WTC11 (cell line): ENCODE measurements at regions not wholly inside any gene's neighbourhood (a gene's known extent, or its start where the extent isn't known, plus 50 kb on each side); places are given as distances from the start of the nearest gene placed in this dataset.

Source experiments
- ATAC-seq: fragments of 200-7000 bp; cut with Tn5 transposase; 2 replicates; pipeline ENCODE4 v1.10.0; 2021; ENCODE audit warnings: mild to moderate bottlenecking, moderate library complexity
- CTCF ChIA-PET: fragments of 300-600 bp; sonication (Branson Sonifier 250); formaldehyde crosslinking; loops from one replicate; lab custom pipeline; 2021; ENCODE audit warnings: antibody characterized with exemption; lab: Charles Lee
- POLR2A ChIA-PET: fragments of 350-600 bp; sonication (Branson Sonifier 250); formaldehyde crosslinking; loops from one replicate; lab custom pipeline; 2021; ENCODE audit warnings: antibody characterized with exemption; lab: Charles Lee
- DNase-seq: peaks from one replicate; pipeline ENCODE4 v3.0.0; 2021; ENCODE audit warnings: low spot score
- H3K27ac Mint-ChIP-seq: 2 replicates; pipeline ENCODE4 v1.8.0; 2021; ENCODE audit warnings: mixed read lengths
- H3K27me3 Mint-ChIP-seq: 2 replicates; pipeline ENCODE4 v1.8.0; 2021; ENCODE audit warnings: low read depth, mild to moderate bottlenecking, moderate library complexity, mixed read lengths
- H3K36me3 Mint-ChIP-seq: 2 replicates; pipeline ENCODE4 v1.8.0; 2021; ENCODE audit warnings: mixed read lengths
- H3K4me1 Mint-ChIP-seq: 2 replicates; pipeline ENCODE4 v1.8.0; 2022; ENCODE audit warnings: mixed read lengths
- H3K4me3 Mint-ChIP-seq: 2 replicates; pipeline ENCODE4 v1.8.0; 2021; ENCODE audit warnings: mild to moderate bottlenecking, moderate library complexity, mixed read lengths
- H3K9me3 Mint-ChIP-seq: 2 replicates; pipeline ENCODE4 v1.8.0; 2021; ENCODE audit warnings: mixed read lengths
- JAZF1 ChIP-seq: fragments of 250-450 bp; sonication (Bioruptor Pico); IDR thresholded peaks from 2 replicates; pipeline ENCODE4 v1.9.0; 2021; ENCODE audit warnings: moderate library complexity, mild to moderate bottlenecking, inconsistent platforms
- NFATC4 ChIP-seq: fragments of 250-450 bp; sonication (Bioruptor Pico); IDR thresholded peaks from 2 replicates; pipeline ENCODE4 v1.9.0; 2021; ENCODE audit warnings: mild to moderate bottlenecking
- NFYB ChIP-seq: sonication (generic); formaldehyde crosslinking; conservative IDR thresholded peaks from 2 replicates; pipeline ENCODE4 v1.8.0; 2022; ENCODE audit warnings: low read depth, missing genetic modification reagents
- NR1H2 ChIP-seq: sonication (generic); formaldehyde crosslinking; IDR thresholded peaks from 2 replicates; pipeline ENCODE4 v1.9.0; 2021; ENCODE audit warnings: mild to moderate bottlenecking, moderate library complexity, missing genetic modification reagents
- PRRX2 ChIP-seq: fragments of 250-450 bp; sonication (Bioruptor Pico); IDR thresholded peaks from 2 replicates; pipeline ENCODE4 v1.8.0; 2021; ENCODE audit warnings: mild to moderate bottlenecking
- RORB ChIP-seq: fragments of 250-450 bp; sonication (Bioruptor Pico); IDR thresholded peaks from 2 replicates; pipeline ENCODE4 v1.9.0; 2021; ENCODE audit warnings: mild to moderate bottlenecking
- SMAD4 ChIP-seq: sonication (generic); formaldehyde crosslinking; IDR thresholded peaks from 2 replicates; pipeline ENCODE4 v1.8.0; 2022; ENCODE audit warnings: mild to moderate bottlenecking, missing genetic modification reagents
- ZNF671 ChIP-seq: fragments of 250-450 bp; sonication (Bioruptor Pico); IDR thresholded peaks from 2 replicates; pipeline ENCODE4 v1.8.0; 2021; ENCODE audit warnings: mild to moderate bottlenecking
- TF ChIP-seq, protein P1 (sequence below): sonication (generic); formaldehyde crosslinking; IDR thresholded peaks from 2 replicates; pipeline ENCODE4 v1.8.1; 2023; ENCODE audit warnings: mild to moderate bottlenecking, moderate library complexity, missing genetic modification reagents
- TF ChIP-seq, protein P2 (sequence below): sonication (generic); formaldehyde crosslinking; IDR thresholded peaks from 2 replicates; pipeline ENCODE4 v1.8.0; 2022; ENCODE audit warnings: mild to moderate bottlenecking, missing genetic modification reagents
- TF ChIP-seq, protein P3 (sequence below): sonication (generic); formaldehyde crosslinking; IDR thresholded peaks from 2 replicates; pipeline ENCODE4 v1.8.0; 2022; ENCODE audit warnings: mild to moderate bottlenecking, missing genetic modification reagents
- TF ChIP-seq, protein P4 (sequence below): sonication (generic); formaldehyde crosslinking; IDR thresholded peaks from 2 replicates; pipeline ENCODE4 v1.8.0; 2022; ENCODE audit warnings: mild to moderate bottlenecking, missing genetic modification reagents
- TF ChIP-seq, protein P5 (sequence below): fragments of 250-450 bp; sonication (Bioruptor Pico); conservative IDR thresholded peaks from 2 replicates; pipeline ENCODE4 v1.9.0; 2021; ENCODE audit warnings: mild to moderate bottlenecking
- TF ChIP-seq, protein P6 (sequence below): sonication (generic); formaldehyde crosslinking; IDR thresholded peaks from 2 replicates; pipeline ENCODE4 v1.8.1; 2022; ENCODE audit warnings: mild to moderate bottlenecking, missing genetic modification reagents, moderate library complexity, borderline replicate concordance
- TF ChIP-seq, protein P7 (sequence below): sonication (generic); formaldehyde crosslinking; IDR thresholded peaks from 2 replicates; pipeline ENCODE4 v1.8.0; 2023; ENCODE audit warnings: missing genetic modification reagents, mild to moderate bottlenecking, borderline replicate concordance

DNA sequence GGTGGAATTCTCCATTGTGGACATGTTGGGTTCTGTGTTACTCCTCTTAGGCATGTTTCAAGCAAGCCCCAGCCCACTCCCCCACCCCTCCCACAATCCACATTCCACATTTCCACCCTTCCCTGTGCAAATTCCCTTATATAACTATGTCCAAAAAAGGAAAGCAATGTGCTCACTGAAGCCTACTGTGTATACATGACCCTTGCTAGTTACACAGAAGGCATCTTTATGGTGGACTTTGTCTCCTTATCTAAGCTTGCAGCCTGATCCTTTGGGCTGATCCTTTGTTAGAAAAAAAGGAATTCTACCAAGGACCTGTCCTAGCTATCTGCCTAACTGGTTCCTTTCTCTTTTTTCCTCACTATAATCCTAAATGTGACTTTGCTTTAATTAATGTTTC is 796.8 kb downstream of the NLGN4X start:
- Mint-ChIP-seq H3K36me3 (0 out of 2 replicates have a peak, but pooled peaks cover 3% of the 10 kb centered on the region), H3K9me3 (peaks cover 13% of the 10 kb centered on the region), H3K4me3 (no peak overlapping the region), H3K27me3 (no peaks in the 10 kb centered on the region), H3K27ac (no peak overlapping the region)
- CTCF ChIA-PET = no interaction called here
- TF ChIP-seq SMAD4 = no peak
- TF ChIP-seq, protein P1, sequence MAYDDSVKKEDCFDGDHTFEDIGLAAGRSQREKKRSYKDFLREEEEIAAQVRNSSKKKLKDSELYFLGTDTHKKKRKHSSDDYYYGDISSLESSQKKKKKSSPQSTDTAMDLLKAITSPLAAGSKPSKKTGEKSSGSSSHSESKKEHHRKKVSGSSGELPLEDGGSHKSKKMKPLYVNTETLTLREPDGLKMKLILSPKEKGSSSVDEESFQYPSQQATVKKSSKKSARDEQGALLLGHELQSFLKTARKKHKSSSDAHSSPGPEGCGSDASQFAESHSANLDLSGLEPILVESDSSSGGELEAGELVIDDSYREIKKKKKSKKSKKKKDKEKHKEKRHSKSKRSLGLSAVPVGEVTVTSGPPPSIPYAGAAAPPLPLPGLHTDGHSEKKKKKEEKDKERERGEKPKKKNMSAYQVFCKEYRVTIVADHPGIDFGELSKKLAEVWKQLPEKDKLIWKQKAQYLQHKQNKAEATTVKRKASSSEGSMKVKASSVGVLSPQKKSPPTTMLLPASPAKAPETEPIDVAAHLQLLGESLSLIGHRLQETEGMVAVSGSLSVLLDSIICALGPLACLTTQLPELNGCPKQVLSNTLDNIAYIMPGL (CRISPR knock-in tag) = no peak
- TF ChIP-seq, protein P2, sequence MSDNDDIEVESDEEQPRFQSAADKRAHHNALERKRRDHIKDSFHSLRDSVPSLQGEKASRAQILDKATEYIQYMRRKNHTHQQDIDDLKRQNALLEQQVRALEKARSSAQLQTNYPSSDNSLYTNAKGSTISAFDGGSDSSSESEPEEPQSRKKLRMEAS = no peak
- TF ChIP-seq ZNF671 (CRISPR knock-in tag) = no peak
- TF ChIP-seq, protein P3, sequence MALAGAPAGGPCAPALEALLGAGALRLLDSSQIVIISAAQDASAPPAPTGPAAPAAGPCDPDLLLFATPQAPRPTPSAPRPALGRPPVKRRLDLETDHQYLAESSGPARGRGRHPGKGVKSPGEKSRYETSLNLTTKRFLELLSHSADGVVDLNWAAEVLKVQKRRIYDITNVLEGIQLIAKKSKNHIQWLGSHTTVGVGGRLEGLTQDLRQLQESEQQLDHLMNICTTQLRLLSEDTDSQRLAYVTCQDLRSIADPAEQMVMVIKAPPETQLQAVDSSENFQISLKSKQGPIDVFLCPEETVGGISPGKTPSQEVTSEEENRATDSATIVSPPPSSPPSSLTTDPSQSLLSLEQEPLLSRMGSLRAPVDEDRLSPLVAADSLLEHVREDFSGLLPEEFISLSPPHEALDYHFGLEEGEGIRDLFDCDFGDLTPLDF (CRISPR knock-in tag) = no peak
- TF ChIP-seq, protein P4, sequence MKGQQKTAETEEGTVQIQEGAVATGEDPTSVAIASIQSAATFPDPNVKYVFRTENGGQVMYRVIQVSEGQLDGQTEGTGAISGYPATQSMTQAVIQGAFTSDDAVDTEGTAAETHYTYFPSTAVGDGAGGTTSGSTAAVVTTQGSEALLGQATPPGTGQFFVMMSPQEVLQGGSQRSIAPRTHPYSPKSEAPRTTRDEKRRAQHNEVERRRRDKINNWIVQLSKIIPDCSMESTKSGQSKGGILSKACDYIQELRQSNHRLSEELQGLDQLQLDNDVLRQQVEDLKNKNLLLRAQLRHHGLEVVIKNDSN = no peak
- TF ChIP-seq, protein P5, sequence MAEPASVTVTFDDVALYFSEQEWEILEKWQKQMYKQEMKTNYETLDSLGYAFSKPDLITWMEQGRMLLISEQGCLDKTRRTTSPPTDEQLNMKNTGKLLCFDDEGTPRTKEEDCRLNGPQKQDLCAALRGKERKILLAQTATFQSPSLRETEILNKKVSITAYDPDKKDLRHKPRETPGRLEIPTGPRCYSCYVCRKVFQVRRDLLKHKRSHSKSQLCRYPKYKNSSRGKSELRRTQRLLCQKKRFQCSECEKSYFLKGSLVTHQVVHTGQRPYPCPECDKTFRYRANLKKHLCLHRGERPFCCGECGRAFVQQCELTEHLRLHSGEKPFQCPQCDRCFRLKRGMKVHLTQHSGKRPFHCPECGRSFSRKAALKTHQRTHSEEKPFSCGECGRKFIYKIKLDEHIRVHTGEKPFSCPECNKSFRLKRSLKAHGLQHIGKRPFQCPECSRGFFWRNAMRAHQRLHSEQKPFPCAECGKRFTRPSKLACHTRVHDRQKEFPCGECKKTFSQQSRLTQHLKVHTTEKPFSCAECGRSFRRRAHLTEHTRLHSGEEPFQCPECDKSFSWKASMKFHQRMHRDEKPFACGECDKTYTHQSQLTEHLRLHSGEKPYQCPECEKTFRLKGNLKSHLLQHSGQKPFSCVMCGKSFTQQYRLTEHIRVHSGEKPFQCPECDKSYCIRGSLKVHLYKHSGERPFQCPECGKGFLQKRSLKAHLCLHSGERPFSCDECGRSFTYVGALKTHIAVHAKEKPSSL (CRISPR knock-in tag) = no peak
- TF ChIP-seq NR1H2 (CRISPR knock-in tag) = no peak
- TF ChIP-seq, all 79 proteins: peak for 0
- H3K4me1 Mint-ChIP-seq = no peaks in the 10 kb centered on the region
- DNase-seq (no peak), ATAC-seq (no peak)
- POLR2A ChIA-PET = no interaction called here

DNA sequence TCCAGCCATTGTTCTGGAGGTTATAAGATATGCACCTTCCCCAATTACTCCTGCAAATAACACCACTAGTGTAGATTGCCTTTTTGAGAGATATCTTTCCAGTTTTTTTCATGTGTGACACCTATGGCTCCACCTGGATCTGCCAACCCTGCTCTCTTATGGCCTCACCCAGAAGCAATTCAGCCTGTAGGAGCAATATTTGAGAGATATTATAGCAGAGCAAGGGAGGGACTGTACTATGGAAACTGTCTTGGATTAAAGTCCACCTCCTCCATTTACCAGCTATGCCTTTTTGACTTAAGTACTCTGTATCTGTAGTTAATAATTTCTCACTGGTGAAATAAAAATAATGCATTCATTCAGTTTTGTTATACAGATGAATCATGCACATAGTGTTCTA is 803.5 kb downstream of the NLGN4X start:
- TF ChIP-seq NFATC4 (no peak), NFYB (CRISPR knock-in tag) (no peak), RORB (CRISPR knock-in tag) (no peak), PRRX2 (CRISPR knock-in tag) (no peak), JAZF1 (CRISPR knock-in tag) (no peak)
- TF ChIP-seq, protein P6, sequence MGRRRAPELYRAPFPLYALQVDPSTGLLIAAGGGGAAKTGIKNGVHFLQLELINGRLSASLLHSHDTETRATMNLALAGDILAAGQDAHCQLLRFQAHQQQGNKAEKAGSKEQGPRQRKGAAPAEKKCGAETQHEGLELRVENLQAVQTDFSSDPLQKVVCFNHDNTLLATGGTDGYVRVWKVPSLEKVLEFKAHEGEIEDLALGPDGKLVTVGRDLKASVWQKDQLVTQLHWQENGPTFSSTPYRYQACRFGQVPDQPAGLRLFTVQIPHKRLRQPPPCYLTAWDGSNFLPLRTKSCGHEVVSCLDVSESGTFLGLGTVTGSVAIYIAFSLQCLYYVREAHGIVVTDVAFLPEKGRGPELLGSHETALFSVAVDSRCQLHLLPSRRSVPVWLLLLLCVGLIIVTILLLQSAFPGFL (CRISPR knock-in tag) = no peak
- TF ChIP-seq, protein P7, sequence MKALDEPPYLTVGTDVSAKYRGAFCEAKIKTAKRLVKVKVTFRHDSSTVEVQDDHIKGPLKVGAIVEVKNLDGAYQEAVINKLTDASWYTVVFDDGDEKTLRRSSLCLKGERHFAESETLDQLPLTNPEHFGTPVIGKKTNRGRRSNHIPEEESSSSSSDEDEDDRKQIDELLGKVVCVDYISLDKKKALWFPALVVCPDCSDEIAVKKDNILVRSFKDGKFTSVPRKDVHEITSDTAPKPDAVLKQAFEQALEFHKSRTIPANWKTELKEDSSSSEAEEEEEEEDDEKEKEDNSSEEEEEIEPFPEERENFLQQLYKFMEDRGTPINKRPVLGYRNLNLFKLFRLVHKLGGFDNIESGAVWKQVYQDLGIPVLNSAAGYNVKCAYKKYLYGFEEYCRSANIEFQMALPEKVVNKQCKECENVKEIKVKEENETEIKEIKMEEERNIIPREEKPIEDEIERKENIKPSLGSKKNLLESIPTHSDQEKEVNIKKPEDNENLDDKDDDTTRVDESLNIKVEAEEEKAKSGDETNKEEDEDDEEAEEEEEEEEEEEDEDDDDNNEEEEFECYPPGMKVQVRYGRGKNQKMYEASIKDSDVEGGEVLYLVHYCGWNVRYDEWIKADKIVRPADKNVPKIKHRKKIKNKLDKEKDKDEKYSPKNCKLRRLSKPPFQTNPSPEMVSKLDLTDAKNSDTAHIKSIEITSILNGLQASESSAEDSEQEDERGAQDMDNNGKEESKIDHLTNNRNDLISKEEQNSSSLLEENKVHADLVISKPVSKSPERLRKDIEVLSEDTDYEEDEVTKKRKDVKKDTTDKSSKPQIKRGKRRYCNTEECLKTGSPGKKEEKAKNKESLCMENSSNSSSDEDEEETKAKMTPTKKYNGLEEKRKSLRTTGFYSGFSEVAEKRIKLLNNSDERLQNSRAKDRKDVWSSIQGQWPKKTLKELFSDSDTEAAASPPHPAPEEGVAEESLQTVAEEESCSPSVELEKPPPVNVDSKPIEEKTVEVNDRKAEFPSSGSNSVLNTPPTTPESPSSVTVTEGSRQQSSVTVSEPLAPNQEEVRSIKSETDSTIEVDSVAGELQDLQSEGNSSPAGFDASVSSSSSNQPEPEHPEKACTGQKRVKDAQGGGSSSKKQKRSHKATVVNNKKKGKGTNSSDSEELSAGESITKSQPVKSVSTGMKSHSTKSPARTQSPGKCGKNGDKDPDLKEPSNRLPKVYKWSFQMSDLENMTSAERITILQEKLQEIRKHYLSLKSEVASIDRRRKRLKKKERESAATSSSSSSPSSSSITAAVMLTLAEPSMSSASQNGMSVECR (CRISPR knock-in tag) = no peak
- DNase-seq (no peak), ATAC-seq (no peak)
- H3K27me3 Mint-ChIP-seq = peaks cover 2% of the 10 kb centered on the region; the same call in 1 of the 2 replicates
- H3K4me1 Mint-ChIP-seq = peaks cover 9% of the 10 kb centered on the region
- peaks cover 23% of the 10 kb centered on the region for H3K9me3 Mint-ChIP-seq
- no peak overlapping the region for H3K27ac Mint-ChIP-seq
- peaks cover 10% of the 10 kb centered on the region for H3K36me3 Mint-ChIP-seq
- POLR2A ChIA-PET = no interaction called here
- CTCF ChIA-PET = no interaction called here
- no peak overlapping the region for H3K4me3 Mint-ChIP-seq
